ENCODE measurements at regions not wholly inside any gene's neighbourhood (a gene's known extent, or its start where the extent isn't known, plus 50 kb on each side); places are given as distances from the start of the nearest gene placed in this dataset.

GRCh38 chr1:219433001-219433400 is 179.9 kb downstream of the ZC3H11B start:
- no peak for TF ChIP-seq CTCF (IDR thresholded peaks at IDR 0.05; ENCODE audit: control extremely low read depth in 1 of 3, insufficient read depth in 1 of 3, low read depth in 1 of 3, low read length in 3 of 3)
- TF ChIP-seq KDM5A (IDR thresholded peaks at IDR 0.05; ENCODE audit: low read length), result no peak
- TF ChIP-seq SRF (IDR thresholded peaks at IDR 0.05; ENCODE audit: low read depth, low read length), result no peak
- no peak for TF ChIP-seq YY1 (IDR thresholded peaks at IDR 0.05; ENCODE audit: low read depth, low read length)
- no peak for TF ChIP-seq RFX5 (IDR thresholded peaks at IDR 0.05; ENCODE audit: borderline replicate concordance, low read depth, low read length)
- TF ChIP-seq SP4 (IDR thresholded peaks at IDR 0.05; ENCODE audit: low read length), result no peak
- TF ChIP-seq TEAD4 (IDR thresholded peaks at IDR 0.05; ENCODE audit: low read depth, low read length), result no peak
- no peak for TF ChIP-seq EZH2 (IDR thresholded peaks at IDR 0.05; ENCODE audit: low read depth, low read length, severe bottlenecking)
- TF ChIP-seq EP300 (IDR thresholded peaks at IDR 0.05; ENCODE audit: borderline replicate concordance in 1 of 2, low read depth in 2 of 2, low read length in 2 of 2), result no peak
- no peak for TF ChIP-seq ZNF274 (IDR thresholded peaks at IDR 0.05; ENCODE audit: borderline replicate concordance, extremely low read depth, low read length)
- TF ChIP-seq MAFK (IDR thresholded peaks at IDR 0.05; ENCODE audit: low read depth, low read length), result no peak
- TF ChIP-seq FOSL1 (IDR thresholded peaks at IDR 0.05; ENCODE audit: insufficient read depth, low read depth, low read length), result no peak
- TF ChIP-seq SP2 (IDR thresholded peaks at IDR 0.05; ENCODE audit: low read length), result no peak
